WTC11 (cell line): ENCODE measurements at regions not wholly inside any gene's neighbourhood (a gene's known extent, or its start where the extent isn't known, plus 50 kb on each side); places are given as distances from the start of the nearest gene placed in this dataset.

Experiments used
- ATAC-seq: fragments of 200-7000 bp; cut with Tn5 transposase; 2 replicates; pipeline ENCODE4 v1.10.0; 2021; ENCODE audit warnings: mild to moderate bottlenecking, moderate library complexity
- CTCF ChIA-PET: fragments of 300-600 bp; sonication (Branson Sonifier 250); formaldehyde crosslinking; loops from one replicate; lab custom pipeline; 2021; ENCODE audit warnings: antibody characterized with exemption; lab: Charles Lee
- POLR2A ChIA-PET: fragments of 350-600 bp; sonication (Branson Sonifier 250); formaldehyde crosslinking; loops from one replicate; lab custom pipeline; 2021; ENCODE audit warnings: antibody characterized with exemption; lab: Charles Lee
- DNase-seq: peaks from one replicate; pipeline ENCODE4 v3.0.0; 2021; ENCODE audit warnings: low spot score
- H3K27ac Mint-ChIP-seq: 2 replicates; pipeline ENCODE4 v1.8.0; 2021; ENCODE audit warnings: mixed read lengths
- H3K27me3 Mint-ChIP-seq: 2 replicates; pipeline ENCODE4 v1.8.0; 2021; ENCODE audit warnings: low read depth, mild to moderate bottlenecking, moderate library complexity, mixed read lengths
- H3K36me3 Mint-ChIP-seq: 2 replicates; pipeline ENCODE4 v1.8.0; 2021; ENCODE audit warnings: mixed read lengths
- H3K4me1 Mint-ChIP-seq: 2 replicates; pipeline ENCODE4 v1.8.0; 2022; ENCODE audit warnings: mixed read lengths
- H3K4me3 Mint-ChIP-seq: 2 replicates; pipeline ENCODE4 v1.8.0; 2021; ENCODE audit warnings: mild to moderate bottlenecking, moderate library complexity, mixed read lengths
- H3K9me3 Mint-ChIP-seq: 2 replicates; pipeline ENCODE4 v1.8.0; 2021; ENCODE audit warnings: mixed read lengths
- CREB1 ChIP-seq: sonication (generic); formaldehyde crosslinking; IDR thresholded peaks from 2 replicates; pipeline ENCODE4 v1.8.0; 2023; ENCODE audit warnings: mild to moderate bottlenecking, missing genetic modification reagents
- ESRRA ChIP-seq: sonication (generic); formaldehyde crosslinking; IDR thresholded peaks from 2 replicates; pipeline ENCODE4 v1.8.1; 2022; ENCODE audit warnings: mild to moderate bottlenecking, missing genetic modification reagents, borderline replicate concordance
- ETV6 ChIP-seq: sonication (generic); formaldehyde crosslinking; IDR thresholded peaks from 2 replicates; pipeline ENCODE4 v1.8.1; 2022; ENCODE audit warnings: mild to moderate bottlenecking, missing genetic modification reagents
- GABPB1 ChIP-seq: sonication (generic); formaldehyde crosslinking; IDR thresholded peaks from 2 replicates; pipeline ENCODE4 v1.8.1; 2023; ENCODE audit warnings: mild to moderate bottlenecking, missing genetic modification reagents
- MXD4 ChIP-seq: fragments of 250-450 bp; sonication (Bioruptor Pico); IDR thresholded peaks from 2 replicates; pipeline ENCODE4 v1.8.0; 2021; ENCODE audit warnings: mild to moderate bottlenecking, moderate library complexity, borderline replicate concordance
- NFYB ChIP-seq: sonication (generic); formaldehyde crosslinking; conservative IDR thresholded peaks from 2 replicates; pipeline ENCODE4 v1.8.0; 2022; ENCODE audit warnings: low read depth, missing genetic modification reagents
- NR3C1 ChIP-seq: sonication (generic); formaldehyde crosslinking; conservative IDR thresholded peaks from 2 replicates; pipeline ENCODE4 v1.8.1; 2023; ENCODE audit warnings: low read depth, mild to moderate bottlenecking, missing genetic modification reagents
- RORB ChIP-seq: fragments of 250-450 bp; sonication (Bioruptor Pico); IDR thresholded peaks from 2 replicates; pipeline ENCODE4 v1.9.0; 2021; ENCODE audit warnings: mild to moderate bottlenecking
- SMAD3 ChIP-seq: sonication (generic); formaldehyde crosslinking; IDR thresholded peaks from 2 replicates; pipeline ENCODE4 v1.8.0; 2022; ENCODE audit warnings: missing genetic modification reagents, mild to moderate bottlenecking, borderline replicate concordance
- ZNF219 ChIP-seq: sonication (generic); formaldehyde crosslinking; IDR thresholded peaks from 2 replicates; pipeline ENCODE4 v1.8.0; 2023; ENCODE audit warnings: missing genetic modification reagents, mild to moderate bottlenecking, borderline replicate concordance
- ZNF232 ChIP-seq: sonication (generic); formaldehyde crosslinking; IDR thresholded peaks from 2 replicates; pipeline ENCODE4 v1.8.0; 2022; ENCODE audit warnings: mild to moderate bottlenecking, missing genetic modification reagents
- ZNF671 ChIP-seq: fragments of 250-450 bp; sonication (Bioruptor Pico); IDR thresholded peaks from 2 replicates; pipeline ENCODE4 v1.8.0; 2021; ENCODE audit warnings: mild to moderate bottlenecking
- TF ChIP-seq, protein P1 (sequence below): sonication (generic); formaldehyde crosslinking; IDR thresholded peaks from 2 replicates; pipeline ENCODE4 v1.8.1; 2023; ENCODE audit warnings: mild to moderate bottlenecking, missing genetic modification reagents
- TF ChIP-seq, protein P2 (sequence below): sonication (generic); formaldehyde crosslinking; IDR thresholded peaks from 2 replicates; pipeline ENCODE4 v1.8.0; 2023; ENCODE audit warnings: mild to moderate bottlenecking, missing genetic modification reagents
- TF ChIP-seq, protein P3 (sequence below): sonication (generic); formaldehyde crosslinking; IDR thresholded peaks from 2 replicates; pipeline ENCODE4 v1.8.1; 2022; ENCODE audit warnings: low read depth, mild to moderate bottlenecking, moderate library complexity, missing genetic modification reagents, borderline replicate concordance
- TF ChIP-seq, protein P4 (sequence below): sonication (generic); formaldehyde crosslinking; IDR thresholded peaks from 2 replicates; pipeline ENCODE4 v1.8.0; 2022; ENCODE audit warnings: mild to moderate bottlenecking, missing genetic modification reagents
- TF ChIP-seq, protein P5 (sequence below): sonication (generic); formaldehyde crosslinking; IDR thresholded peaks from 2 replicates; pipeline ENCODE4 v1.8.1; 2022; ENCODE audit warnings: mild to moderate bottlenecking, missing genetic modification reagents, moderate library complexity, borderline replicate concordance
- TF ChIP-seq, protein P6 (sequence below): sonication (generic); formaldehyde crosslinking; IDR thresholded peaks from 2 replicates; pipeline ENCODE4 v1.8.0; 2022; ENCODE audit warnings: mild to moderate bottlenecking, missing genetic modification reagents
- TF ChIP-seq, protein P7 (sequence below): sonication (generic); formaldehyde crosslinking; IDR thresholded peaks from 2 replicates; pipeline ENCODE4 v1.8.1; 2022; ENCODE audit warnings: low read depth, missing genetic modification reagents, borderline replicate concordance

DNA sequence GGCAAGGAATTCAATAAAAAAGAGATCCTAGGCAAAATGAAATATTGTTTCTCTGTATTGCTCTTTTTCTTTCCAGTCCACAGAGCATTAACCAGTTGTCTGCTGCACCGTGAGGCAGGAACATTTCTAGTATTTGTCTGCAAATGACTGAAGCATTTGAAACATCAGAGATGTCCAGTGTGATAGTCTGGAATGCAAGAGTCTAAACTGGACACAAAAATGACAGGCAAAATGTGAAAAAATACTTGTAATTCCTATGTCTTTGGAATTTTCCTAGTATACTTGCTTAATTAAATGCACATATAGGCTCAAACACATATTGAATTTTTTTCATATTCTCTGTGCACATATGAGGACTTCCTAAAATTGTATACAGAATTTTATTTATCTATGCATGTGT is 120.5 kb upstream of the SPATS2L start:
- no peak for ATAC-seq
- POLR2A ChIA-PET: no interaction called here
- TF ChIP-seq, protein P1, sequence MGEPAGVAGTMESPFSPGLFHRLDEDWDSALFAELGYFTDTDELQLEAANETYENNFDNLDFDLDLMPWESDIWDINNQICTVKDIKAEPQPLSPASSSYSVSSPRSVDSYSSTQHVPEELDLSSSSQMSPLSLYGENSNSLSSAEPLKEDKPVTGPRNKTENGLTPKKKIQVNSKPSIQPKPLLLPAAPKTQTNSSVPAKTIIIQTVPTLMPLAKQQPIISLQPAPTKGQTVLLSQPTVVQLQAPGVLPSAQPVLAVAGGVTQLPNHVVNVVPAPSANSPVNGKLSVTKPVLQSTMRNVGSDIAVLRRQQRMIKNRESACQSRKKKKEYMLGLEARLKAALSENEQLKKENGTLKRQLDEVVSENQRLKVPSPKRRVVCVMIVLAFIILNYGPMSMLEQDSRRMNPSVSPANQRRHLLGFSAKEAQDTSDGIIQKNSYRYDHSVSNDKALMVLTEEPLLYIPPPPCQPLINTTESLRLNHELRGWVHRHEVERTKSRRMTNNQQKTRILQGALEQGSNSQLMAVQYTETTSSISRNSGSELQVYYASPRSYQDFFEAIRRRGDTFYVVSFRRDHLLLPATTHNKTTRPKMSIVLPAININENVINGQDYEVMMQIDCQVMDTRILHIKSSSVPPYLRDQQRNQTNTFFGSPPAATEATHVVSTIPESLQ (CRISPR knock-in tag): no peak
- no peak for TF ChIP-seq ZNF232 (CRISPR knock-in tag)
- TF ChIP-seq, protein P2, sequence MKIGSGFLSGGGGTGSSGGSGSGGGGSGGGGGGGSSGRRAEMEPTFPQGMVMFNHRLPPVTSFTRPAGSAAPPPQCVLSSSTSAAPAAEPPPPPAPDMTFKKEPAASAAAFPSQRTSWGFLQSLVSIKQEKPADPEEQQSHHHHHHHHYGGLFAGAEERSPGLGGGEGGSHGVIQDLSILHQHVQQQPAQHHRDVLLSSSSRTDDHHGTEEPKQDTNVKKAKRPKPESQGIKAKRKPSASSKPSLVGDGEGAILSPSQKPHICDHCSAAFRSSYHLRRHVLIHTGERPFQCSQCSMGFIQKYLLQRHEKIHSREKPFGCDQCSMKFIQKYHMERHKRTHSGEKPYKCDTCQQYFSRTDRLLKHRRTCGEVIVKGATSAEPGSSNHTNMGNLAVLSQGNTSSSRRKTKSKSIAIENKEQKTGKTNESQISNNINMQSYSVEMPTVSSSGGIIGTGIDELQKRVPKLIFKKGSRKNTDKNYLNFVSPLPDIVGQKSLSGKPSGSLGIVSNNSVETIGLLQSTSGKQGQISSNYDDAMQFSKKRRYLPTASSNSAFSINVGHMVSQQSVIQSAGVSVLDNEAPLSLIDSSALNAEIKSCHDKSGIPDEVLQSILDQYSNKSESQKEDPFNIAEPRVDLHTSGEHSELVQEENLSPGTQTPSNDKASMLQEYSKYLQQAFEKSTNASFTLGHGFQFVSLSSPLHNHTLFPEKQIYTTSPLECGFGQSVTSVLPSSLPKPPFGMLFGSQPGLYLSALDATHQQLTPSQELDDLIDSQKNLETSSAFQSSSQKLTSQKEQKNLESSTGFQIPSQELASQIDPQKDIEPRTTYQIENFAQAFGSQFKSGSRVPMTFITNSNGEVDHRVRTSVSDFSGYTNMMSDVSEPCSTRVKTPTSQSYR: no peak
- TF ChIP-seq GABPB1 (CRISPR knock-in tag): no peak
- H3K4me1 Mint-ChIP-seq: peaks cover 22% of the 10 kb centered on the region
- H3K27me3 Mint-ChIP-seq: no peaks in the 10 kb centered on the region
- peaks cover 9% of the 10 kb centered on the region; the same call in 1 of the 2 replicates for H3K9me3 Mint-ChIP-seq
- no peak overlapping the region for H3K4me3 Mint-ChIP-seq
- CTCF ChIA-PET: no interaction called here
- H3K36me3 Mint-ChIP-seq: no peaks in the 10 kb centered on the region
- no peak for DNase-seq
- H3K27ac Mint-ChIP-seq: no peak overlapping the region

DNA sequence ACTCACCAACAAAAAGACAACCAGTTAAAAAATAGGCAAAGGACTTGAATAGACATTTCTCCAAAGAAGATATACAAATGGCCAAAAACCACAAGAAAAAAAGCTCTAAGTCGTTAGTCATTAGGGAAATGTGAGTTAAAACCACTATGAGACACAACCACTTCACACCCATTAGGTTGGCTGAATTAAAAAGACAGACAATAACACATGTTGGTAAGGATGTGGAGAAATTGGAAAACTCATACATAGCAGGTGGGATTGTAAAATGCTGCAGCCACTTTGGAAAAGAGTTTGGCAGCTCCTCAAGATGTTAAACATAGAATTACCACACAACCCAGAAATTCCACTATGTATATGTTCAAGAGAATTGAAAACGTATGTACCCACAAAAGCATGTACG is 117.6 kb upstream of the SPATS2L start:
- H3K9me3 Mint-ChIP-seq: 0 out of 2 replicates have a peak, but pooled peaks cover 3% of the 10 kb centered on the region
- H3K27ac Mint-ChIP-seq: no peak overlapping the region
- no peak for ATAC-seq
- no peaks in the 10 kb centered on the region for H3K36me3 Mint-ChIP-seq
- DNase-seq: no peak
- TF ChIP-seq, protein P2: no peak
- no peak for TF ChIP-seq NR3C1 (CRISPR knock-in tag)
- TF ChIP-seq RORB (CRISPR knock-in tag): no peak
- TF ChIP-seq, protein P3, sequence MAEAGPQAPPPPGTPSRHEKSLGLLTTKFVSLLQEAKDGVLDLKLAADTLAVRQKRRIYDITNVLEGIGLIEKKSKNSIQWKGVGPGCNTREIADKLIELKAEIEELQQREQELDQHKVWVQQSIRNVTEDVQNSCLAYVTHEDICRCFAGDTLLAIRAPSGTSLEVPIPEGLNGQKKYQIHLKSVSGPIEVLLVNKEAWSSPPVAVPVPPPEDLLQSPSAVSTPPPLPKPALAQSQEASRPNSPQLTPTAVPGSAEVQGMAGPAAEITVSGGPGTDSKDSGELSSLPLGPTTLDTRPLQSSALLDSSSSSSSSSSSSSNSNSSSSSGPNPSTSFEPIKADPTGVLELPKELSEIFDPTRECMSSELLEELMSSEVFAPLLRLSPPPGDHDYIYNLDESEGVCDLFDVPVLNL (CRISPR knock-in tag): no peak
- TF ChIP-seq MXD4: no peak
- TF ChIP-seq, protein P4, sequence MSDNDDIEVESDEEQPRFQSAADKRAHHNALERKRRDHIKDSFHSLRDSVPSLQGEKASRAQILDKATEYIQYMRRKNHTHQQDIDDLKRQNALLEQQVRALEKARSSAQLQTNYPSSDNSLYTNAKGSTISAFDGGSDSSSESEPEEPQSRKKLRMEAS: no peak
- TF ChIP-seq, protein P5, sequence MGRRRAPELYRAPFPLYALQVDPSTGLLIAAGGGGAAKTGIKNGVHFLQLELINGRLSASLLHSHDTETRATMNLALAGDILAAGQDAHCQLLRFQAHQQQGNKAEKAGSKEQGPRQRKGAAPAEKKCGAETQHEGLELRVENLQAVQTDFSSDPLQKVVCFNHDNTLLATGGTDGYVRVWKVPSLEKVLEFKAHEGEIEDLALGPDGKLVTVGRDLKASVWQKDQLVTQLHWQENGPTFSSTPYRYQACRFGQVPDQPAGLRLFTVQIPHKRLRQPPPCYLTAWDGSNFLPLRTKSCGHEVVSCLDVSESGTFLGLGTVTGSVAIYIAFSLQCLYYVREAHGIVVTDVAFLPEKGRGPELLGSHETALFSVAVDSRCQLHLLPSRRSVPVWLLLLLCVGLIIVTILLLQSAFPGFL: no peak
- TF ChIP-seq, protein P6, sequence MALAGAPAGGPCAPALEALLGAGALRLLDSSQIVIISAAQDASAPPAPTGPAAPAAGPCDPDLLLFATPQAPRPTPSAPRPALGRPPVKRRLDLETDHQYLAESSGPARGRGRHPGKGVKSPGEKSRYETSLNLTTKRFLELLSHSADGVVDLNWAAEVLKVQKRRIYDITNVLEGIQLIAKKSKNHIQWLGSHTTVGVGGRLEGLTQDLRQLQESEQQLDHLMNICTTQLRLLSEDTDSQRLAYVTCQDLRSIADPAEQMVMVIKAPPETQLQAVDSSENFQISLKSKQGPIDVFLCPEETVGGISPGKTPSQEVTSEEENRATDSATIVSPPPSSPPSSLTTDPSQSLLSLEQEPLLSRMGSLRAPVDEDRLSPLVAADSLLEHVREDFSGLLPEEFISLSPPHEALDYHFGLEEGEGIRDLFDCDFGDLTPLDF (CRISPR knock-in tag): no peak
- TF ChIP-seq ZNF219 (CRISPR knock-in tag): no peak
- no peak for TF ChIP-seq ESRRA (CRISPR knock-in tag)
- no peak for TF ChIP-seq NFYB (CRISPR knock-in tag)
- TF ChIP-seq SMAD3: no peak
- no peak for TF ChIP-seq CREB1
- no peak for TF ChIP-seq ZNF671
- no peak for TF ChIP-seq ZNF232 (CRISPR knock-in tag)
- TF ChIP-seq, protein P7, sequence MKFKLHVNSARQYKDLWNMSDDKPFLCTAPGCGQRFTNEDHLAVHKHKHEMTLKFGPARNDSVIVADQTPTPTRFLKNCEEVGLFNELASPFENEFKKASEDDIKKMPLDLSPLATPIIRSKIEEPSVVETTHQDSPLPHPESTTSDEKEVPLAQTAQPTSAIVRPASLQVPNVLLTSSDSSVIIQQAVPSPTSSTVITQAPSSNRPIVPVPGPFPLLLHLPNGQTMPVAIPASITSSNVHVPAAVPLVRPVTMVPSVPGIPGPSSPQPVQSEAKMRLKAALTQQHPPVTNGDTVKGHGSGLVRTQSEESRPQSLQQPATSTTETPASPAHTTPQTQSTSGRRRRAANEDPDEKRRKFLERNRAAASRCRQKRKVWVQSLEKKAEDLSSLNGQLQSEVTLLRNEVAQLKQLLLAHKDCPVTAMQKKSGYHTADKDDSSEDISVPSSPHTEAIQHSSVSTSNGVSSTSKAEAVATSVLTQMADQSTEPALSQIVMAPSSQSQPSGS (CRISPR knock-in tag): no peak
- TF ChIP-seq GABPB1 (CRISPR knock-in tag): no peak
- no peak for TF ChIP-seq ETV6
- H3K4me3 Mint-ChIP-seq: no peak overlapping the region
- POLR2A ChIA-PET: no interaction called here
- H3K27me3 Mint-ChIP-seq: no peaks in the 10 kb centered on the region
- peaks cover 42% of the 10 kb centered on the region for H3K4me1 Mint-ChIP-seq
- CTCF ChIA-PET: interaction anchor here (0.7 kb wide), 1 partner anchor 11 kb away, joined by 3 read pairs; no protein-coding TSS in a partner anchor
